GF-D8 (cell line): ENCODE measurements at regions not wholly inside any gene's neighbourhood (a gene's known extent, or its start where the extent isn't known, plus 50 kb on each side); places are given as distances from the start of the nearest gene placed in this dataset.
A peak's percentile ranks its signal among the peaks of the same experiment; 100 is the strongest.

Source experiments
- DNase-seq: peaks from one replicate; lab custom pipeline; 2025; lab: John Stamatoyannopoulos, UW

DNA sequence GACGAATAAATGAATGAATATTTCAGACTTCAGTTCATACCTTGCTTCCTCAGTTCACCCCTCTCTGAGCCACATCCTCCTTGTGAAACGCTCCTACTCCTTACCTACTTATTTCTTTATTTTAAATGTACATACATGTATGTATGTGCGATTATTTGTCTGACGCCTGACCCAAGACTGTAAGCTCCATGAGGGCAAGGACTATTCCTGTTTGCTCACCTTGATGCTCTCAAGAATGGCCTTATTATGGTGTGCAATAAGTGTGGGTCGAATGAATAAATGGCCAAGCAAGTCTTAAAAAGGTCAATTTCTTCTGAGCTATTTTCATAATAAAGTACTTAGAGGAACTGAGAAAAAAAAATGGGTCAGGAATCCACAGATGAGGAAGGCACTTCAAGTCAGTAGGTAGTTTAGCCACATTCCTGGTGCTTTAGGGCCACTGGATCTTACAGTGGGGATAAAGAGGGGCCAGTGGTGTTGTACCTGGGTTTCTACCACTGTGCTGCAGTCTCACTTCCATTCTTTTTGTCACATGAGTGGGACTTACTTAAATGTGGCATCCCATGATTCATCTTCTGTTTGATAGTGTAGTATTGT is 74.7 kb downstream of the SDC1 start:
- DNase-seq: no peak

- DNase-seq: no peak
Measured at GRCh38 chr2:20149703-20150030, 75.3 kb downstream of the SDC1 start.

DNA sequence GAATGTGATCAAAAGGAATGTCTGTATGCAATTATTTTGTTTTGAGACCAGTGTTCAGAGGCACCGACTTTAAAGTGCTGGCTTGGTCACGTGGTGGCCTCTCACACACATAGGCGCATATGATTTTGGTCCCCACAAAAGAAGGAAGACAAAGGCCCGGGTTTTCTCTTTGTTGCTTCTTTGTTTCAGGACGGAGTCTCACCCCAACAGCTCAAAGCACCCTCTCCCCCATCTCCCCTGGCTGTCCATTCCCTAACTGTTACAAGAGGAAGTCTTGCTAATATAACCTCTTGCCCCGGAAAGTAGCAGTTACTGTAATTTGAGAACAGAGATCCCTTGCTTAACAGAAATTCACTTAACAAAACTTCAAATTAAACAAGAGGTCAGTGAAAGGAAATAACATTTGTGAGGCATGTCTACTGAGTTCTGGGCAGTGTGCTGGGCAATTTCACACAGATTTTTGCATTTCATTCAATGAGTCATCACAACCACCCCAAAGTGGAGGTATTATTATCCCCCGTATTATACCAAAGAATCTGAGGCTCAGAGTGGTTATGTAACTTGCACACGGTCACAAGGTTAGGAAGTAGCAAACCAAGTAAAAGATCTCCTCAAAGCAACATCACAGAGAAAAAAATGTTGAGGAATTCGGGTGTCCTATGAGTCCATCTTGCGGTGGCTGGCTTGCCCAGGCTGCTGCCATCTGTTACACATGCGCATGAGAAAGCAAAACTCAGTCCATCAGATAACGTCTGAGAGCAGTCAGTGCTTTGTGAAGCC is 75.8 kb downstream of the SDC1 start:
- DNase-seq: peak; percentile 39

- DNase-seq: no peak
Measured at GRCh38 chr2:20148426-20148922, 76.5 kb downstream of the SDC1 start.

GRCh38 chr2:20147351-20147750 is 77.6 kb downstream of the SDC1 start:
- no peak for DNase-seq

DNA sequence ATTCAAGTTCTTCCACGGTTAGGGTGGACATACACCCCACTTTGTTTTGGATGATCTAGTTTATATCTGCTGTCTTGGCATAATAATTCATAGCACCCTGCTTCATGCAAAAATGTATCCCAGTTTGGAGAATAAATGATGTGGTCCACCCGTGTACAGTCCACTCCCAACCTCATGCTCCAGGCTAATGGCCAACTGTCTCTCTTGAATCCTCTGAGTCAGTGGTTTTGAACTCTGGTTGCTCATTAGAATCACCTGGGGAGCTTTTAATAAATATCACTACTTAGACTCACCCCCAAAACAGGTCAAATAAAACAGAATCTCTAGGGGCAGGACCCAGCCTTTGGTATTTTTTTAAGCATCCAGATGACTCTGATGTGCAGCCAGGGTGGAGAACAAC is 78.5 kb downstream of the SDC1 start:
- DNase-seq: no peak

GRCh38 chr2:20145497-20146193 is 79.3 kb downstream of the SDC1 start:
- no peak for DNase-seq

GRCh38 chr2:20144861-20145260 is 80.1 kb downstream of the SDC1 start:
- no peak for DNase-seq

GRCh38 chr2:20144196-20144595 is 80.7 kb downstream of the SDC1 start:
- DNase-seq: no peak

DNA sequence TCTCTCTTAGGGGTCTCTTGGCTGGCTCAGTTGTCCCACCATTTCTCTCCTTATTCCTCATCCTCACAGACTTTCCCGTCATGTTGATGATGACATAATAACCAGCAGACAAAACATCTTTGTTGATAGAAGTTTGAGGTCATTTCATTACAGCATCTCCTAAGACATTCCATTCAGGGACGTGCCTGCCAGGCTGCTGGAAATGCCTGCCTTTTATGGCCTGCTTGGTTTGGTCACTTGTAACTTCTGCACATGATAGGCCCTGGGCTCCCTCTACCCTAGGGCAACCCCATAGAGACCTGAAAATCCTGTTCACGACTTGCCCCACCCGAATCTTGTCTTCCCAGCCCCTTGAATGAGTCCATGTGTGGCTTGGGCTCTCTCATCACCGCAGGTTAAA is 81.7 kb downstream of the SDC1 start:
- DNase-seq: no peak

- no peak for DNase-seq
Measured at GRCh38 chr2:20141806-20142205, 83.1 kb downstream of the SDC1 start.

DNA sequence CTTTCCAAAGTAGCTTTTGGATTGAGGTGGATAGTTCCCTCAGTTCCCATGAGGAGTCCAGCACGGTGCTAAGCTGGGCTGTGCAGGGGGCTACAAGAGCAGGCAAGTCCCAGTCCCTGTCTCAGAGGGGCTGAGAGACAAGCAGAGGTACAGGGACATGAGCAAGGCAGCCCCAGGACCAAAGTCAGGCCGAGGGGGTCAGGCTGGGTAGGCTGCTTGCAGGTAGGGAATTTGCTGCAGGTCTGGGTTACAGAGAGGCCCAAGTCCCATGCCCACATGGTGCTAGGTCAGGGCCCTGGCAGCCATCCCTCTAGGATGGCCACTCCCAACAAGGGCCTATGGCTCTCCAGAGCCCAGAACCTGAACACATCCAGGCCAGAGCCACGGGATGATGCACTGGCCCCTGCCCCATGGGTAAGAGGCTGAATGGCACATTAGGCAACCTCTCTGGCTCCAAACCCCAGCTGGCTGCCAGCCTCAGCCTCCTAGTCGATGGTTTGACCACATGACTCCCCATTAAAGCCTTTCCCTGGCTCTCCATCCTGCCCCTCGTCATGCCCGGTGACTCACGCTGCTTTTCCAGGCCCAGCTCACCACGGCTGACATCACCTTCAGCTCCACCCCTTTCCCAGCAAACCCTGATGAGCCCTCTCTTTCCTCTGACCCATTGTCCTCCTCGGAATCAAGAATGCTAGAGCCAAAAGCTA is 83.7 kb downstream of the SDC1 start:
- no peak for DNase-seq

DNA sequence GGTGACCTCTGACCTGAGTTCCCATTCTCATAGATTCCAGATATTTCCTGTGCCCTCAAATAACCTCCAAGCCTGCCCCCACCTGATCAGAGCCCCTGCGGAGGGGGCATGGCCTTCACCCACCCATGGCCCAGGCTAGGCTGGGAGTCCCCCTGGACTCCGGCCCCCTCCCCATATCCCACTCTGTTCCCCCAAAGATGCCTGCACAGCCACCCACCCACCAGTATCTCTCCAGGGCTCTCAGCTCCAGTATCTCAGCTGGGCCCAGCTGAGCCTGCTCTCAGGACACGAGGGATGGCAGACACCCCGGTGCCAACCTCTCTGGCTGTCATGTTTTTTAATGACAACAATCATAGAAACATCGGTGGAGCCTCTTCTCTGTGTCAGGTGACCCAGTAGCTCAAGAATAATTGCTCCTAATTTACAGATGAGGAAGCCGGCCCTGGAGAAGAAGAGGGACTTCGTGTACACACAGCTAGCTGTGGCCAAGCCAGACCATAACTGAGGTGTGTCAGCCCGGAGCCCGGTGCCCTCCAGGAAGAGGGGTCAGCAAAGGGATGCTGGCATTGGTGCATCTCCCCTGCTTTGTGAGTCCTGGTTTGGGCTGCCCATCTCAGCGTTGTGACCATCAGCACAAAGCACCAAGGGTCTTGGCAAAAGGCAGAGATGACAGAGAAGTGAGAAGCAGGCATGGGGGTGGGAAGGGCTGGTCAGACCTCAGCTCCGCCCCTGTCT is 84.4 kb downstream of the SDC1 start:
- DNase-seq: no peak

- no peak for DNase-seq
Measured at GRCh38 chr2:20139407-20140172, 85.3 kb downstream of the SDC1 start.

- DNase-seq: no peak
Measured at GRCh38 chr2:20138696-20139095, 86.2 kb downstream of the SDC1 start.

- DNase-seq: no peak
Measured at GRCh38 chr2:20137884-20138283, 86.5 kb upstream of the LAPTM4A start.

DNA sequence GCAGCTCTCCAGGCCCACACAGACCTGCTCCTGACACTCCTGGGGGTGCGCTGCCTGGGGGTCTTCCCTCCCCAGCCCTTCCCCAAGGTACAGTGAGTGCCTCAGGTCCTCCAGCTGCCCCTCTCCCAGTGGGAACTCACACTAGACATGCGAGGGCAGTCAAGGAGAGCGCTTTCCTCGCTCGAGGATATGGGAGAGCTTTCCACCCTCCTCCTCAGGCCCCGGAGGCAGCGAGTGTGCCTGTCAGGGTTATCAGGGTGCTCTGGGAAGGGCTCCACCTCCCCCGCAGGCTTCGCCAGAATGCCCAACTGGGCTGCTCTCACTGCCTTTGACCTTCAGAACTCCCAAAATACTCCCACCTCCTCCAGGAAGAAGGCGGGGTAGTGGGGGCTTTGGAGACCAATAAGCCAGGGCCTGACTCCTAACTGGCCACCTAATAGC is 85.7 kb upstream of the LAPTM4A start:
- DNase-seq: no peak

DNA sequence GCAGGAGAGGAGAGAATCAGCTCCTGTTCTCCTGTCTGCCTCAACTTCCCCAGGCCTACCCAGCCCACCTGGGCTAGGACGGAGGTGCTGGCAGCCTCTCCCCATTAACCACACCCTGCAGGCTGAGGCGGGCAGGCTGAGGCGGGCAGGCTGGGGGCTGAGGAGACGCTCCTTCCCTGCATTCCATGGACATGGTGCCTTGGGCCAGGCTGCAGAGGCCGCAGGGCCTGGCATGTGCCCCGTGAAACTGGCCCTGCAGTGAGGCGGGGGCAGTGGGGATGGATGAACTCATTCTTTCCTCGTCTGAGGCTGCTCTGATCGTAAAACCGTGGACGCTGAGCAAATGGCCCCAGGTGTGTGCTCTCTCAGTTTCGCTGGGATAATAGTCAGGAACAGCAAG is 84.7 kb upstream of the LAPTM4A start:
- DNase-seq: no peak

DNA sequence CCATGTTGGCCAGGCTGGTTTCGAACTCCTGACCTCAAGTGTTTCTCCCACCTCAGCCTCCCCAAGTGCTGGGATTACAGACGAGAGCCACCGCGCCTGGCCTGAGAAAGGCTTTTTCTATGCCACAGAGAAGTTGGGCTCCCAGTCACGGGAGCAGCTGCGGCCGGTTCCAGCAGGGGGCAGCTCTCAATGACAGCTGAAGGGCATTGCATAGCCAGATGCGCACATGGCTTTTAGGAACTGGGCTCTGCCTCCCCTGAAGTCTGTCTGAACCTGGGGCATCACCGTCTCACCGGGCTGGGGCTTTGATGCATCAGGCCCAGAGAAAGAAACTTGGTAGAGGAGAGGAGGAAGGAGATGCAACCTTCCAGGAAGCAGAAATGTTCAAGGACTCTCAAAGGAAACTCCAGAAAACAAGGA is 84.2 kb upstream of the LAPTM4A start:
- DNase-seq: no peak

DNA sequence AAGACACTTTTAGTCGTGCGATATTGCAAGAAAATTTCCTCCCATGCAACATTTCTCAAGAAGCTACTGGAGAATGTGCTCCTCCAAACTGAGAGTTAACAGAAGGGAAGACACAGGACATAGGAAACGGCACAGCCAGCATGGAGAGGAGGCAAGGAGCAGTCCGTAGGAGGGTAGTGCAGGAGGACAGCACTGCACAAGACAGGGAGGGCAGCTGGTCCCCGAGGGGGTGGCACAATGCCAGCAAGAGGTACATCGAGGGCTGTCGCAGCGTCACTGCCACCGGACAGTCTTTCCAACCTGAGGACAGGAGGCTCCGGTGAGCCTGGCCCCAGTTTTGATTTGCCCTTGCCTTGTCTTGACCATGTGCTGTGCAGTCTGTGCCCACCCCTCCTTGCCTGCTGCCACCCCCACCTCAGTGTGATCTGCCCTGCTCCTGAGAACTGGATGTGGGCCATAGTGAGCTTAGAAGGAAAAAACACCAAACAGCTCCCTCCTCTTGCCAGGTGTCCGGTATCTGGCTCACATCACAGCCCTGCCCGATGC is 81.6 kb upstream of the LAPTM4A start:
- no peak for DNase-seq
